ENCODE measurements at regions not wholly inside any gene's neighbourhood (a gene's known extent, or its start where the extent isn't known, plus 50 kb on each side); places are given as distances from the start of the nearest gene placed in this dataset.

DNA sequence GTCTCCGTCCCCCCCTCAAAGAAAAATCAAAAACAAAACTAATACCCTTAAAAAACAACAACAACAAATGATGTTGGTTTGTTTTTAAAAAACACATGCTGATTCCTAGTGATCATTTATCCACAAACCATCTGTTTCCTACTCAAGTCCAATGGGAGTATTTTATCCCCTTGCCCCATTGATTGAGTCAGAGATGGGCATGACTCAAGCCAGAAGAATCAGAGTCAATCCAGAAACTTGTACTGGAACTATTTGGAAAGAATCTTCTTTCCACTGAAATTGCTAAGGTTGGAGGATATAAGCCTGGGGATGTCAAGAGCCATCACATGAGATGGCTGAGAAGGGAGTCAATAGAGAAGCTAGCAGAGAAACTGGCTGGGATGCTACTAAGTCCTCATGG, 176.4 kb downstream of the MIS18A start:
- no peaks in the 10 kb centered on the region for H4K20me1 ChIP-seq (ENCODE audit: insufficient read depth, low read length)
- Mint-ChIP-seq H3K4me3 (ENCODE audit: unreplicated experiment) (no peak overlapping the region), H3K4me1 (ENCODE audit: low read depth, unreplicated experiment) (peaks cover 2% of the 10 kb centered on the region), H3K27ac (ENCODE audit: unreplicated experiment) (no peak overlapping the region), H3K36me3 (ENCODE audit: low read depth, unreplicated experiment) (no peaks in the 10 kb centered on the region), H3K9me3 (ENCODE audit: unreplicated experiment) (peaks cover 3% of the 10 kb centered on the region), H3K27me3 (ENCODE audit: low read depth, unreplicated experiment) (no peaks in the 10 kb centered on the region)
- no peak overlapping the region for H3K4me2 ChIP-seq (ENCODE audit: low read length)
- H2AFZ ChIP-seq (ENCODE audit: low read depth, low read length): no peak overlapping the region
- DNase-seq (ENCODE audit: low read depth) (no peak), FAIRE-seq (no peak)
- H3K36me3 ChIP-seq (ENCODE audit: insufficient read depth, low read length): no peaks in the 10 kb centered on the region
- no peak for TF ChIP-seq CTCF (IDR thresholded peaks at IDR 0.05; ENCODE audit: insufficient read depth, low read depth, low read length)
- no peak for TF ChIP-seq EZH2 (IDR thresholded peaks at IDR 0.05; ENCODE audit: insufficient read depth, low read length)
- no peaks in the 10 kb centered on the region for H3K4me1 ChIP-seq (ENCODE audit: insufficient read depth, low read length)
- H3K9ac ChIP-seq (ENCODE audit: low read length): no peak overlapping the region
- no peak overlapping the region for H3K4me3 ChIP-seq (ENCODE audit: insufficient read depth, low read depth, low read length)
- H3K9me3 ChIP-seq (ENCODE audit: insufficient read depth, low read depth, low read length): no peaks in the 10 kb centered on the region
- H3K79me2 ChIP-seq (ENCODE audit: insufficient read depth, low read length): no peaks in the 10 kb centered on the region
- H3K27me3 ChIP-seq (ENCODE audit: insufficient read depth, low read length): no peaks in the 10 kb centered on the region
- H3K27ac ChIP-seq (ENCODE audit: low read depth, low read length): no peak overlapping the region

- H3K9me3 Mint-ChIP-seq (ENCODE audit: unreplicated experiment): peaks cover 3% of the 10 kb centered on the region
- Histone ChIP-seq H3K36me3 (ENCODE audit: insufficient read depth, low read length) (no peaks in the 10 kb centered on the region), H3K9ac (ENCODE audit: low read length) (no peak overlapping the region), H3K4me1 (ENCODE audit: insufficient read depth, low read length) (no peaks in the 10 kb centered on the region), H4K20me1 (ENCODE audit: insufficient read depth, low read length) (no peaks in the 10 kb centered on the region), H2AFZ (ENCODE audit: low read depth, low read length) (no peak overlapping the region), H3K4me2 (ENCODE audit: low read length) (no peak overlapping the region), H3K79me2 (ENCODE audit: insufficient read depth, low read length) (no peaks in the 10 kb centered on the region), H3K4me3 (ENCODE audit: insufficient read depth, low read depth, low read length) (no peak overlapping the region), H3K9me3 (ENCODE audit: insufficient read depth, low read depth, low read length) (no peaks in the 10 kb centered on the region), H3K27me3 (ENCODE audit: insufficient read depth, low read length) (no peaks in the 10 kb centered on the region), H3K27ac (ENCODE audit: low read depth, low read length) (no peak overlapping the region)
- H3K36me3 Mint-ChIP-seq (ENCODE audit: low read depth, unreplicated experiment): no peaks in the 10 kb centered on the region
- no peaks in the 10 kb centered on the region for H3K27me3 Mint-ChIP-seq (ENCODE audit: low read depth, unreplicated experiment)
- no peak overlapping the region for H3K4me3 Mint-ChIP-seq (ENCODE audit: unreplicated experiment)
- H3K4me1 Mint-ChIP-seq (ENCODE audit: low read depth, unreplicated experiment): peaks cover 2% of the 10 kb centered on the region
- TF ChIP-seq CTCF (IDR thresholded peaks at IDR 0.05; ENCODE audit: insufficient read depth, low read depth, low read length) (no peak), EZH2 (IDR thresholded peaks at IDR 0.05; ENCODE audit: insufficient read depth, low read length) (no peak)
- DNase-seq (ENCODE audit: low read depth) (no peak), FAIRE-seq (no peak)
- H3K27ac Mint-ChIP-seq (ENCODE audit: unreplicated experiment): no peak overlapping the region
These were observed 177.6 kb downstream of the MIS18A start for GRCh38 chr21:32101277-32101676.

DNA sequence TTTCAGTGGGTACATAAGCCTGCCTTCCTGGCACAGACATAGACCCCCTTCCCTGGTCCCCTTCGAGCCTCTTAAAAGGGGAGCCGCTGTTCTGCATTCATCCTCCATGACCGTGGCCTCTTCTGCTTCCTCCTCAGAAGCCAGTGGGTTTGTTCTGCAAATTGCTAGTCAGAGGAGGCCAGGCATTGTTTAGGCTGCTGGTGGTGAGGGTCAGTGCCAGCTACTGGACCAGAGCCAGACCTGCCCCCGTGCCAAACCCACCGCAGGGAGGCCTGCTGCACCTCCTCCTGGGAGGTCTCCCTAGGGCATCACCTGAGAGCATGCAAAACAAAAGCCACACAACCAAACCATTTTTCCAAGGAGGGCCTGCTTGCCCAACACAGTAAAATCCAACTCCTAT, 178.4 kb downstream of the MIS18A start:
- H3K4me1 Mint-ChIP-seq (ENCODE audit: low read depth, unreplicated experiment): peaks cover 2% of the 10 kb centered on the region
- H3K4me1 ChIP-seq (ENCODE audit: insufficient read depth, low read length): no peaks in the 10 kb centered on the region
- no peaks in the 10 kb centered on the region for H3K27me3 ChIP-seq (ENCODE audit: insufficient read depth, low read length)
- H2AFZ ChIP-seq (ENCODE audit: low read depth, low read length): no peak overlapping the region
- H3K79me2 ChIP-seq (ENCODE audit: insufficient read depth, low read length): no peaks in the 10 kb centered on the region
- no peaks in the 10 kb centered on the region for H3K36me3 ChIP-seq (ENCODE audit: insufficient read depth, low read length)
- TF ChIP-seq CTCF (IDR thresholded peaks at IDR 0.05; ENCODE audit: insufficient read depth, low read depth, low read length): no peak
- H4K20me1 ChIP-seq (ENCODE audit: insufficient read depth, low read length): no peaks in the 10 kb centered on the region
- no peak overlapping the region for H3K27ac Mint-ChIP-seq (ENCODE audit: unreplicated experiment)
- no peaks in the 10 kb centered on the region for H3K9me3 ChIP-seq (ENCODE audit: insufficient read depth, low read depth, low read length)
- DNase-seq (ENCODE audit: low read depth): no peak
- no peaks in the 10 kb centered on the region for H3K9me3 Mint-ChIP-seq (ENCODE audit: unreplicated experiment)
- H3K9ac ChIP-seq (ENCODE audit: low read length): no peak overlapping the region
- H3K4me3 Mint-ChIP-seq (ENCODE audit: unreplicated experiment): no peak overlapping the region
- no peaks in the 10 kb centered on the region for H3K27me3 Mint-ChIP-seq (ENCODE audit: low read depth, unreplicated experiment)
- H3K4me3 ChIP-seq (ENCODE audit: insufficient read depth, low read depth, low read length): no peak overlapping the region
- no peak overlapping the region for H3K4me2 ChIP-seq (ENCODE audit: low read length)
- FAIRE-seq: no peak
- H3K27ac ChIP-seq (ENCODE audit: low read depth, low read length): no peak overlapping the region
- no peaks in the 10 kb centered on the region for H3K36me3 Mint-ChIP-seq (ENCODE audit: low read depth, unreplicated experiment)
